GM18858 (cell line): ENCODE measurements at regions not wholly inside any gene's neighbourhood (a gene's known extent, or its start where the extent isn't known, plus 50 kb on each side); places are given as distances from the start of the nearest gene placed in this dataset.
"Not testable (repeated sequence)": the region's sequence is repeated elsewhere in the genome, so short reads cannot be mapped to it uniquely, and the experiment has no call there.

Source experiments
- ATAC-seq: cut with Tn5 transposase; IDR thresholded peaks from one replicate; pipeline ENCODE4 v1.9.1; 2021; ENCODE audit not compliant: unreplicated experiment

DNA sequence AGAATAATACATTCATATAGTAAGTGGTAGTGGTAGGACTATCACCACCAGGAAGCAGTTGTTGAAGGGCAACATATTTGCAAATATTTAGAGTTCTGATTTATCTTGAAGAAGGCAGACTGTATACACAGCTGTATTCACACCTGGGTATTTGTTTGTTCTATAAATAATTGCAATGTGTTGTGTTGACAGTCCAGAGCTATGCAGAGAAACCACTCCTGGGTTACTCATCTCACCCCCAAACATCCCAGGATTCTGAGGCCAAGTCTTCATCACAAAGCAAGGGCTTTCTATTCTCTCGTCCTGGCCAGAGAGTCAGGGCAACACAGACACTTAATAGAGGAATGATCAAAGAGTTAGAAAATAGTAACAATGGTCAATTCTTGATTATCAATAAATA is 102.1 kb upstream of the FAT3 start:
- ATAC-seq = no peak

- ATAC-seq = no peak
Observed at GRCh38 chr11:92111287-92111686, 113.3 kb upstream of the FAT3 start.

DNA sequence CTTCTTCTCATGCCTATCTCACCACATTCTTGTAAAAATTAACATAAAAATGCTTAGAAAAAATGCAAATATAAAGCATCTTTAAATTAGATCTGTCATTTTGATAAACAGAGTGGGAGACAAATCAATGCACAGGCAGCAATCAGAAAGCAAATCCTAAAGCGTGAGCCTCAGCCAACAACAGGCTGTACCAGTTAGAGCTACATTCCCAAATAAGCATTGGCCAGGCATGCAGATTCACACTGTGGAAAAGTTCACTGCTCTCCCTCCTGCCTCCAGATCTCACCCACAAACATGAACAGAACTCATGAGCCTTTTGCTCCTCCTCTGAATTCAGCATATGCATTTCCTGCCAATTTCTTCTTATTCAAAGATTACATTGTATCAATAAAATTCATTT is 115.2 kb upstream of the FAT3 start:
- ATAC-seq = no peak

DNA sequence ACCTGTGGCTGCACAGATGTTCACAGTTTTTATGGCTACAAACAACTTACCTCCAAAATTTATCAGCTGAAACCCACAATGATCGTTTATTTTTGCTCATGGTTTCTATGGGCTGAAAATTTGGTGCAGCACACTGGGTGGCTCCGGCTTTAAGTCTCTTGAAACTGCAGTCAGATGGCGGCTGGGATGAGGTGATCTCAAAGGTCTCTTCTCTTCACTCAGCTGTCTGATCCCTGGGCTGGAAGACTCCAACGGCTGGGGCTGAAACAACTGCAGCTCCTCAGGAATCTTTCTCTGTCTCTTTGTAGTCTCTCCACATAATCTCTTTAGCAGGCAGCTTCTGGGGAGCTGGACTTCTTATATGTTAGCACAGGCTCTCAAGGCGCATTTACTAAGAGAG is 117.3 kb upstream of the FAT3 start:
- ATAC-seq = no peak

GRCh38 chr11:92104349-92104748 is 120.3 kb upstream of the FAT3 start:
- no peak for ATAC-seq

DNA sequence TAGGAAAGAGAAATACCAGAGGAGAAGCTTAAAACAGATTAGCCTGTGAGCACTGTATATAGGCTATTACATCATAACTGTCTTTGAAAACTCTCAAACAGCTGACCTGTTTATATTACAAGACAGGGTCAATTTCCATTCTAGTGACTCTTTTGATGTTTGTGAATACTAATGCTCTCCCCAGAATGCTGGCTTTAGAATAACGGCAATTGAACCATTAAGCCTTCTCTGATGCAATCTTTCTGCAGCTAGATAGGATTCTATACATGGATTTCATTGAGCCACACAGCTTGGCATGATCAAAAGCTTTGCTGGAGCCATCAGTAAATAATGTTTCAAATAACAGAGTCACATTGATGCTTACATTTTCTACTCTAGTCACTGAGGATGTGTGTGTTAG is 122.7 kb upstream of the FAT3 start:
- ATAC-seq = no peak

DNA sequence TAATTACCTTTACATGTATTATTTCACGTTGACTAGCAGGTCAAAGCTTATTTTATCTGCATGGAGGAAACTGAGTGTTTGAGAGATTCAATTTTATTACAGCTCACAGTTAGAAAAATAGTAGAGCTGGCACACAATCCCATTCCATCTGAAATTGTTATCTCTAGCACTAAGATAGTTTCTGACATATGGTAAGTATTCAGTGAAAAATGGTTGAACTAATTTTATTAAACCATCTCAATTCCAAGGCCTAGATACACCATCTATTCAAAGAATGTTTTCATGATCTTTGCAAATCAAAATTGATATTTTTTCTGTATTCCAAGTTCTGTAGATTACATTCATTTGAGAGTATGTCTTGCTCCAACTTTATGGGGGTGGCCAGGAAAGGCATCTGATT is 125.4 kb upstream of the FAT3 start:
- no peak for ATAC-seq

DNA sequence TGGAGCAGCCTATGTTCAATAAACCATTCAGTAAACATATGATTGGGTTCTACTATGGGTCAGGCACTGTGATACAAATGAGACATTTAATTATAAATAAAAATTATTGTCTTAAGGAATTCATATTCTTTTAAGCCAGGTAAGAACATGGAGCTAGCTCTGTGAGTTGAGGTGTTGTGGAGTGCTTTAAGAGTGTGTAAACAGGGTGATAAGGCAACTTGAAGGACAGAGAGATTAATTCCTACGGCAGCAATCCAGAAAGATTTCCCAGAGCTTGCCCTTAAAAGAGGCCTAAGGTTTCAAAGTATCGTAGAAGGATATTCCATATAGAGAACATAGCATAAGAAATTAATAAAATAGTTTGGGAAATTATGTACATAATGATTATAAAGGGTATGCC is 126.4 kb upstream of the FAT3 start:
- no peak for ATAC-seq

DNA sequence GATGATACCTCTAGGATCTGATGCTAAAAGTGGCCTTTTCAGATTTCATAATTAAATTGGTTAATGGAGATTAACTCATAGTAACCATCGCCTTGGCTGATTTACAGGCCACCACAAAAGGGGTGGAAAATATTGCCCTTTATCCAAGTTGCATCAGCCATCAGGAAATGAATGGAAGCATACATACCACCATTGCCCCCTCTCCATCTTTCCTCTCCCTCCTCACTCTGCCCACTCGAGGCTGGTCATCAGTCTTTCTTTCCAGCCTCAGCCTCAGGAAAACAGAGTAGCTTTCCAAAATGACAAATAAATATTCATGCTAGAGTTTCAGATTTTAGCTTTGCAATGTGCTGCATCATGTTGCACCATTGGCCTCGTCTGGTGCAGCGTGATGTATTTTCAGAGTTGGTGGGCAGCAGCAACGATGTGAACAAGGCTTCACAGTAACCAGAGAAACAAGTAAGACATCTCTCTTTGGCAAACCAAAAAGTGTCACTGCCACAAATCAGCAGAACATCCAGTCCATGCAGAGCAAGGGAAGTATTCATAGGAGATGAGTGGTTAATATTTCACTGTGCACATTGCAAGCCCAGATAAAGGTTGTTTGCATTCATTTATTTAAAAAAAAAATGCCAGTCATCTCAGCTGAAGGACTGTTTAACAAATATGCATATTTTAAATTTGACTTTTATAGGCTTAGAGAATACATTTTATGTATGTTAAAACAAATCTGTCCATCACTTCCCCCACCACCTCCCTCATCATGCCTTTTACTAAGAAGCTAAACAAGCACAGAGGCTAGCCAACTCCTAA is 136.7 kb upstream of the FAT3 start:
- ATAC-seq = no peak

- ATAC-seq = no peak
Observed at GRCh38 chr11:92083123-92083522, 141.5 kb upstream of the FAT3 start.

- ATAC-seq = no peak
Observed at GRCh38 chr11:92082652-92083051, 142.0 kb upstream of the FAT3 start.

DNA sequence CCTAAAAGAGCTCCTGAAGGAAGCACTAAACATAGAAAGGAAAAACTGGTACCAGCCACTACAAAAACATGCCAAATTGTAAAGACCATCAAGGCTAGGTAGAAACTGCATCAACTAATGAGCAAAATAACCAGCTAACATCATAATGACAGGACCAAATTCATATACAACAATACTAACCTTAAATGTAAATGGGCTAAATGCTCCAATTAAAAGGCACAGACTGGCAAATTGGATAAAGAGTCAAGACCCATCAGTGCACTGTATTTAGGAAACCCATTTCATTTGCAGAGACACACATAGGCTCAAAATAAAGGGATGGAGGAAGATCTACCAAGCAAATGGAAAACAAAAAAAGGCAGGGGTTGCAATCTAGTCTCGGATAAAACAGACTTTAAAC is 150.1 kb upstream of the FAT3 start:
- ATAC-seq = not testable (repeated sequence)

DNA sequence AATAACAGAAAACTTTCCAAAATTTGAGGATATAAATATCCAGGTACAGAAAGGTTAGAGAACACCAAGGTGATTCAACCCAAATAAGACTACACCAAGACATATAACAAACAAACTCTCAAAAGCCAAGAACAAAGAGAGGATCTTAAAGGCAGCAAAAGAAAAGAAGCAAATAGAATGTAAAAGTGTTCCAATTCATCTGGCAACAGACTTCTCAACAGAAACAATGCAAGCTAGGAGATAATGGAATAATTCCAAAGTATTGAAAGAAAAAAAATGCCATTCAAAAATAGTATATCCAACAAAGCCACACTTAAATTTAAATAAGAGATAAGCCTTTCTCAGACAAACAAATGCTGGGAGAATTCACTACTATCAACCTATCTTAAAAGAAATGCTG is 153.0 kb upstream of the FAT3 start:
- no peak for ATAC-seq

DNA sequence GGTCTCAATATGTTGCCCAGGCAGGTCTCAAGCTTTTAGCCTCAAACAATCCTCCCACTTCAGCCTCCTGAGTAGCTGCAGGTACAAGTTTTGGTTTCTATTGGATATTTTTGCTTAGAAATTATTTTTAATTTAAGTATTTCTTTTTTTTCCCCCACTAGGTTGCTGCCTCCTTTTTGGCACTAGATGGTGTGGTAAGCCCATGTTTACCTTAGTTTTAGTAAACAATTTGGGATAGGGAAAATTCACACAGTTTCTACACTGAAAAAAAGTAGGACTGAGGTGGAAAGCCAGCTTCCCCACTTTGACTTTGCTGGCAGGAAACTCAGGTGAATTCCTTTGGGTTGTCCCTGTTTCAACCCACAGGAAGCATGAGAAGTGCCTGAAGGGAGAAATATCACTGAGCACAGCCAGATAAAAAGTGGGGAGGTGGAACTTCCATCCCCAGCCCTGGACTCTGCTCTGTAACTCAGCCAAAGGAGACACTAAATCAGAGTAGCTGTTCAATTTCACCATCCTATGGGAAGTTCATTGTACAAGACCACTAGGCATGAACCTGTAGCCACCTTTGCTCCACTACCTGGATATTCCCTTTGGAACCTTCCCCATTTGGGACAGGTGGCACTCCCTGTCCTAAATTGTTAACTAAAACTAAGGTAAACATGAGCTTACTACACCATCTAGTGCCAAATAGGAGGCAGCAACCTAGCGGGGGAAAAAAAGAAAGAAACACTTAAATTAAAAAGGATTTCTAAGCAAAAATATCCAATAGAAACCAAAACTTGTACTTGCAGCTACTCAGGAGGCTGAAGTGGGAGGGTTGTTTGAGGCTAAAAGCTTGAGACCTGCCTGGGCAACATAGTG is 154.4 kb upstream of the FAT3 start:
- no peak for ATAC-seq

DNA sequence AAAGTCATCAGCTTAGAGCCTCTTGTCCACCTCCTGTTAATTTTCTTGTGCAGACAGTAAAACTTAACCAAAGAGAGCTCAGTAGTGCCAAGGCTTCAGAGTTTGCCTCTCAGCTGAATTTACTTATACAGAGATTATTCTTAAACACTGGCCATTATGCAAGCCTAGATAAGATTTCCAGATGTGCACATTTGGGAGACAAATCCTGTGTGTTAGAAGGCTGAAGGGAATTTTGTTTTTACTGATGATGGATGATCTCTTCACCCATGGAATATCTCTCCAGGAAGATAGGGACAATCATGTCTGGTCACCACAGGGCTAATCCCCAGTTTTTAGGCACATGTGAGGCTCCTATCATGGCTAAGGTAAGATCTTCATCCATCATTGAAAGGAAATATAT is 157.6 kb upstream of the FAT3 start:
- no peak for ATAC-seq

- no peak for ATAC-seq
Observed at GRCh38 chr11:92061456-92062062, 163.1 kb upstream of the FAT3 start.

DNA sequence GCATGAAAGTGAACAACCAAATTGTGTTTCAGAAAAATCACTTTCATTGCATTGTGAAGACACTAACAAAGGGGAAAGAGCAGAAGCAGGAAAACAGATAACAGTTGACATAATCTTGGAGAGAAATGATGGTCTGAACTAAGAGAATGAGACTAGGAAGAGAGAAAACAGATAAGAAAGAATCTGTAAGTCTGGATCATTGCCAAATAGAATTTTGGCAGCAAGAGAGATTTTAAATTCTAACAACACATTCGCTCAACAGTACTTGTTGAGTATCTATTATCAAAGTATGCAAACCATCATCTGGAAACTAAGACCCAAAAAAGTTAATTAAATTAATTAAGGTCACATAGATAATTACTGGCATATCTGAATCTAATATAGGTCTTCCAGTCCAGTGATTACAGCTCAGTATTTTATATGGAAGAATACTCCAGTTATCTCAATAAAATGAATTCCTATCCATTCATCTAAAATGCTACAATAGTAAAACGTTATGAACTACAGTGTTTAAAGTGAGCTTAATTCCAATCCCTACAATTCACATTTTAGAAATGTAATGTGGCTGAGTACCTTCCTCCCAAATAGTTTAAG is 166.7 kb upstream of the FAT3 start:
- ATAC-seq = no peak

DNA sequence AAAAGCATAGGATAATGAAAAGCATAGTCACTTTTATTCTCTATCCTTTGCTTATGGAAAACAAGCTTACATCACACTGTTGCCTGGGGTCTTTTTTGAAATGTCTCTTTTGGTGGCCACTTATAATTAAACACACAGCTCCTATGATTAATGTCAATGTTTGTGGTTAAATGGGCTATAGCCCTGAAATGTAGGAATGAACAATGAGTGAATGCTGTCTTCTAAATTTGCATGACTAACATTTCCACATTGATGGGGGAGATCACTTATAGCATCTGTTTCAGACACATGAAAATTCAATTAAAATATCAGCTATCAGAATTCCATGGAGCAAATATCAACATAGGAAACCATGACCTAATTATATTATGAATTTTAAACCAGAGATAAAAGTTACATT is 171.4 kb upstream of the FAT3 start:
- ATAC-seq = no peak

- ATAC-seq = no peak
Observed at GRCh38 chr11:92050305-92050704, 174.3 kb upstream of the FAT3 start.

- no peak for ATAC-seq
Observed at GRCh38 chr11:92048415-92048814, 176.2 kb upstream of the FAT3 start.

DNA sequence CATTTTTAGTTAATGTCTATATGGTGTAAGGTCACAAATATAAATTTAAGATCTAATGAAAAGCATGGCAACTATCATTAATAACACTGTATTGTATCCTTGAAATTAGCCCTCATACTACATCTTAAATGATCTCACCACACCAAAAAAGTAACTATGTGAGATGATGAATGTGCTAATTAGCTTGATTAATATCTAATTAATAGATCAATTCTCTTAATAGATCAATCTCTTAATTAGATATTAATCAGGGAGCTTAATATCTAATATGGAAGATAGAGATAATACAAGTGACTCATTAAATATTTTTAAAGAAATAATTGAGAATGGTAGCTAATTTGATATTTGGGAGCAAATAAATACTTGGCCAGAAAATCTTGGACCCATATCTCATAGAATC is 178.5 kb upstream of the FAT3 start:
- ATAC-seq = no peak

DNA sequence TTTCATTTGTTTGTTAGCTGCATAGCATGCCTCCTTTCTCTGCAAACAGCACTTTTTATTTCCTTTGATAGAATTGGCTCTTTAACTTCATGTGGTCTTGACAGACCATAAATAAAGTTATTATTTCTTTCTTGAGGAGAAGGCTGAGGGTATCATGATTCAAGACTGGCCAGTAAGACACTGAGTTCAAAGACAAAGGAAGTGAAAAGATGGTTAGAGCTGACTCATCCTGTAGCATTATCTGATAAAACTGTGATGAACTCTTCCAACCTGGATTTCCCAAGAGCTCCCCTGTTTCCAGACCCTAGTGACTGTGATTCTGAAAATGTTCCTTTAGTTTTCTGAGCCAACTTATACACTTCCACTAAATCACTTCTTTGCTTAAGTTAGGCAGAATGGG is 179.3 kb upstream of the FAT3 start:
- ATAC-seq = no peak
